IMR-90 (cell line): ENCODE measurements at regions not wholly inside any gene's neighbourhood (a gene's known extent, or its start where the extent isn't known, plus 50 kb on each side); places are given as distances from the start of the nearest gene placed in this dataset.

ENCODE experiments used
- ATAC-seq: fragments of 200-7000 bp; cut with Tn5 transposase; 2 replicates; pipeline ENCODE4 v1.9.1; 2020; ENCODE audit warnings: low read depth, mild to moderate bottlenecking, moderate library complexity
- BruUV-seq: library from RNA; stranded (reverse); fragments of 400-500 nt; replicated peaks from 2 replicates; lab custom pipeline; 2021; lab: Mats Ljungman, UMichigan
- CTCF ChIA-PET: fragments of 300-600 bp; formaldehyde crosslinking; extraction: SDS; loops from one replicate; lab custom pipeline; 2021; ENCODE audit warnings: antibody characterized with exemption; lab: Yijun Ruan, JAX
- POLR2A ChIA-PET: fragments of 300-600 bp; sonication (Branson Sonifier 250); formaldehyde crosslinking; loops from one replicate; lab custom pipeline; 2022; ENCODE audit warnings: antibody characterized with exemption; ENCODE audit not compliant: unreplicated experiment; lab: Charles Lee
- DNase-seq: peaks from one replicate; pipeline ENCODE4 v3.0.0; 2013
- H2AFZ ChIP-seq: replicated peaks from 2 replicates; pipeline ENCODE3; 2013; ENCODE audit warnings: low read length, mild to moderate bottlenecking; ENCODE audit not compliant: poor library complexity
- H2AK5ac ChIP-seq: 2 replicates; pipeline ENCODE4 v1.6.1; 2013; ENCODE audit warnings: low read depth, low read length, inconsistent platforms
- H2AK9ac ChIP-seq: replicated peaks from 2 replicates; pipeline ENCODE3; 2013; ENCODE audit warnings: mild to moderate bottlenecking, low read depth, low read length, moderate library complexity; ENCODE audit not compliant: poor library complexity
- H2BK120ac ChIP-seq: 2 replicates; pipeline ENCODE4 v1.6.1; 2013; ENCODE audit warnings: low read depth, low read length, inconsistent platforms
- H2BK15ac ChIP-seq: 3 replicates; pipeline ENCODE4 v1.6.1; 2013; ENCODE audit warnings: low read depth, low read length, inconsistent platforms
- H2BK20ac ChIP-seq: 2 replicates; pipeline ENCODE4 v1.6.1; 2013; ENCODE audit warnings: low read depth, mild to moderate bottlenecking, inconsistent platforms, low read length, moderate library complexity
- H2BK5ac ChIP-seq: 2 replicates; pipeline ENCODE4 v1.6.1; 2013; ENCODE audit warnings: mild to moderate bottlenecking, low read depth, low read length, inconsistent platforms; ENCODE audit not compliant: poor library complexity, severe bottlenecking
- H3K14ac ChIP-seq: replicated peaks from 2 replicates; pipeline ENCODE4 v1.6.1; 2013; ENCODE audit warnings: low read depth, low read length, inconsistent platforms
- H3K18ac ChIP-seq: 2 replicates; pipeline ENCODE4 v1.6.1; 2013; ENCODE audit warnings: low read depth, low read length, control low read depth
- H3K23ac ChIP-seq: 2 replicates; pipeline ENCODE4 v1.6.1; 2013; ENCODE audit warnings: low read depth, low read length, inconsistent platforms
- H3K27ac ChIP-seq: 2 replicates; pipeline ENCODE4 v1.5.1; 2013; ENCODE audit warnings: mild to moderate bottlenecking, control low read depth, low read length; ENCODE audit not compliant: insufficient read depth
- H3K27me3 ChIP-seq: 2 replicates; pipeline ENCODE4 v1.6.1; 2013; ENCODE audit warnings: low read length; ENCODE audit not compliant: control insufficient read depth, insufficient read depth
- H3K36me3 ChIP-seq: 2 replicates; pipeline ENCODE4 v1.6.1; 2013; ENCODE audit warnings: low read length, mixed read lengths; ENCODE audit not compliant: control insufficient read depth, insufficient read depth
- H3K4ac ChIP-seq: 2 replicates; pipeline ENCODE4 v1.6.1; 2013; ENCODE audit warnings: low read depth, low read length, inconsistent platforms
- H3K4me1 ChIP-seq: 2 replicates; pipeline ENCODE4 v1.6.1; 2013; ENCODE audit warnings: low read length, mixed read lengths; ENCODE audit not compliant: control insufficient read depth, insufficient read depth
- H3K4me2 ChIP-seq: 2 replicates; pipeline ENCODE4 v1.6.1; 2013; ENCODE audit warnings: low read depth, mild to moderate bottlenecking, control low read depth, low read length, moderate library complexity
- H3K4me3 ChIP-seq: 2 replicates; pipeline ENCODE4 v1.5.1; 2013; ENCODE audit warnings: low read depth, mild to moderate bottlenecking, control low read depth, low read length, moderate library complexity; ENCODE audit not compliant: insufficient read depth
- H3K56ac ChIP-seq: 2 replicates; pipeline ENCODE4 v1.6.1; 2013; ENCODE audit warnings: low read length, inconsistent platforms; ENCODE audit not compliant: insufficient read depth; ENCODE audit errors: extremely low read depth
- H3K79me1 ChIP-seq, 2 experiments: 2 replicates each; pipeline ENCODE4 v1.6.1; 2013; ENCODE audit warnings: low read length in 2 of 2, inconsistent platforms in 1 of 2, low read depth in 1 of 2
- H3K9ac ChIP-seq: 2 replicates; pipeline ENCODE4 v1.6.1; 2013; ENCODE audit warnings: low read depth, low read length, control low read depth
- H3K9me1 ChIP-seq: 2 replicates; pipeline ENCODE4 v1.6.1; 2013; ENCODE audit warnings: low read length, inconsistent platforms; ENCODE audit not compliant: insufficient read depth
- H3K9me3 ChIP-seq: 2 replicates; pipeline ENCODE4 v1.6.1; 2013; ENCODE audit warnings: low read length; ENCODE audit not compliant: control insufficient read depth, insufficient read depth
- H4K20me1 ChIP-seq: 2 replicates; pipeline ENCODE4 v1.6.1; 2013; ENCODE audit warnings: low read length, inconsistent platforms; ENCODE audit not compliant: insufficient read depth
- H4K5ac ChIP-seq: 2 replicates; pipeline ENCODE4 v1.6.1; 2013; ENCODE audit warnings: mild to moderate bottlenecking, low read depth, low read length, control low read depth
- H4K8ac ChIP-seq, 2 experiments: 2 replicates each; pipeline ENCODE4 v1.6.1; 2013; ENCODE audit warnings: low read depth in 2 of 2, low read length in 2 of 2, control low read depth in 1 of 2, inconsistent platforms in 1 of 2
- H4K91ac ChIP-seq: 2 replicates; pipeline ENCODE4 v1.6.1; 2013; ENCODE audit warnings: low read depth, low read length, inconsistent platforms; ENCODE audit not compliant: insufficient read depth
- BHLHE40 ChIP-seq: fragments of 150-350 bp; IDR thresholded peaks from 2 replicates; pipeline ENCODE4 v1.6.1; 2016; ENCODE audit warnings: mild to moderate bottlenecking, low read depth, low read length
- CEBPB ChIP-seq: IDR thresholded peaks from 2 replicates; pipeline ENCODE4 v1.6.1; 2012; ENCODE audit warnings: low read depth, low read length, improper control_type of control experiment
- CHD1 ChIP-seq: IDR thresholded peaks from 2 replicates; pipeline ENCODE4 v1.6.1; 2012; ENCODE audit warnings: low read depth, low read length, improper control_type of control experiment
- CTCF ChIP-seq: conservative IDR thresholded peaks from 2 replicates; pipeline ENCODE4 v1.5.1; 2012; ENCODE audit warnings: mild to moderate bottlenecking, low read depth, low read length, improper control_type of control experiment
- ELK1 ChIP-seq: fragments of 150-350 bp; IDR thresholded peaks from 2 replicates; pipeline ENCODE4 v1.6.1; 2016; ENCODE audit warnings: low read depth, mild to moderate bottlenecking, low read length, moderate library complexity, borderline replicate concordance
- MAFK ChIP-seq: IDR thresholded peaks from 2 replicates; pipeline ENCODE4 v1.6.1; 2012; ENCODE audit warnings: low read depth, low read length, improper control_type of control experiment
- MAZ ChIP-seq: IDR thresholded peaks from 2 replicates; pipeline ENCODE4 v1.6.1; 2012; ENCODE audit warnings: low read depth, mild to moderate bottlenecking, low read length, improper control_type of control experiment, moderate library complexity, borderline replicate concordance
- MXI1 ChIP-seq: IDR thresholded peaks from 2 replicates; pipeline ENCODE4 v1.6.1; 2012; ENCODE audit warnings: low read depth, mild to moderate bottlenecking, low read length, moderate library complexity, borderline replicate concordance
- NFE2L2 ChIP-seq: fragments of 150-350 bp; IDR thresholded peaks from 2 replicates; pipeline ENCODE4 v1.6.1; 2016; ENCODE audit warnings: low read depth, mild to moderate bottlenecking, low read length
- POLR2A ChIP-seq: IDR thresholded peaks from 2 replicates; pipeline ENCODE4 v1.6.1; 2012; ENCODE audit warnings: mild to moderate bottlenecking, low read depth, low read length
- RAD21 ChIP-seq: IDR thresholded peaks from 2 replicates; pipeline ENCODE4 v1.6.1; 2012; ENCODE audit warnings: low read length, improper control_type of control experiment
- RCOR1 ChIP-seq: IDR thresholded peaks from 2 replicates; pipeline ENCODE4 v1.6.1; 2012; ENCODE audit warnings: mild to moderate bottlenecking, low read length, improper control_type of control experiment; ENCODE audit not compliant: insufficient replicate concordance
- RFX5 ChIP-seq: IDR thresholded peaks from 2 replicates; pipeline ENCODE4 v1.8.0; 2012; ENCODE audit warnings: low read depth, mild to moderate bottlenecking, low read length, moderate library complexity
- SMC3 ChIP-seq: fragments of 150-350 bp; IDR thresholded peaks from 2 replicates; pipeline ENCODE4 v1.6.1; 2016; ENCODE audit warnings: low read depth, mild to moderate bottlenecking, antibody characterized with exemption, low read length, moderate library complexity
- USF2 ChIP-seq: fragments of 150-350 bp; IDR thresholded peaks from 2 replicates; pipeline ENCODE4 v1.6.1; 2017; ENCODE audit warnings: mild to moderate bottlenecking, antibody characterized with exemption, low read length, low read depth
- WGBS, 2 experiments: methylation state at CpG; one replicate each; pipeline versions ENCODE4 v1.1.5 to v1.1.7; 2013; ENCODE audit warnings: missing lambda C conversion rate in 2 of 2; ENCODE audit not compliant: insufficient read length in 1 of 2; ENCODE audit errors: extremely low coverage in 2 of 2; 5-methylcytosine and 5-hydroxymethylcytosine counted together
- dilution Hi-C: fragments of 300-500 bp; cut with HindIII; formaldehyde crosslinking; loops from one replicate; pipeline ENCODE4 v1.14.3; 2018; ENCODE audit warnings: low sequenced_read_pairs; ENCODE audit not compliant: unreplicated experiment
- in situ Hi-C: fragments of 300-500 bp; cut with MboI; formaldehyde crosslinking; loops from 3 replicates; pipeline ENCODE4 v1.14.3; 2019; ENCODE audit warnings: low sequenced_read_pairs, inconsistent platforms, mixed read lengths
- intact Hi-C: fragments of 100-400 bp; cut with micrococcal nuclease; formaldehyde crosslinking; loops from 2 replicates; pipeline ENCODE4 v1.10.0; 2022

GRCh38 chr13:76012091-76012721, 376.1 kb downstream of the LMO7 start:
- WGBS, 2 experiments: no CpG with 5 or more reads among the region's 2 CpGs
- no peak overlapping the region for H3K14ac ChIP-seq
- no peak overlapping the region for H2AK9ac ChIP-seq
- H3K56ac ChIP-seq: no peak overlapping the region
- no peaks in the 10 kb centered on the region for H3K9me3 ChIP-seq
- POLR2A ChIA-PET: interaction anchor here (0.6 kb wide), 1 partner anchor 254 kb away, joined by 3 read pairs; no protein-coding TSS in a partner anchor
- H3K36me3 ChIP-seq: no peaks in the 10 kb centered on the region
- H3K27me3 ChIP-seq: no peaks in the 10 kb centered on the region
- no peak overlapping the region for H2BK20ac ChIP-seq
- intact Hi-C loops: loop anchor here (5.0 kb wide), 1 partner anchor 130 kb away; no protein-coding TSS in a partner anchor
- H4K8ac ChIP-seq: no peak overlapping the region
- peak overlapping the region; percentile 76; the same call in 1 of the 2 replicates for H3K18ac ChIP-seq
- H4K91ac ChIP-seq: no peak overlapping the region; the same call in 1 of the 2 replicates
- H2AK5ac ChIP-seq: no peak overlapping the region
- BruUV-seq: no TSS peak
- in situ Hi-C loops: loop anchor here (25.0 kb wide), 1 partner anchor 325 kb away; no protein-coding TSS in a partner anchor
- H2BK120ac ChIP-seq: peak overlapping the region; percentile 29; the same call in 1 of the 2 replicates
- H3K4me1 ChIP-seq: peaks cover 8% of the 10 kb centered on the region
- peak overlapping the region; percentile 42; the same call in 1 of the 2 replicates for H3K4me2 ChIP-seq
- H3K4me3 ChIP-seq: no peak overlapping the region
- no peaks in the 10 kb centered on the region for H3K79me1 ChIP-seq
- no peak overlapping the region for H3K23ac ChIP-seq
- peak; percentile 75 for ATAC-seq
- H2BK5ac ChIP-seq: peak overlapping the region; percentile 40
- H4K20me1 ChIP-seq: no peaks in the 10 kb centered on the region
- CTCF ChIA-PET: no interaction called here
- 0 out of 3 replicates have a peak overlapping the region, but pooled peaks have one; percentile 42 for H2BK15ac ChIP-seq
- DNase-seq: peak; percentile 40
- H4K5ac ChIP-seq: no peak overlapping the region
- H3K9ac ChIP-seq: no peak overlapping the region
- H3K4ac ChIP-seq: no peak overlapping the region
- no peak overlapping the region for H2AFZ ChIP-seq
- peaks cover 6% of the 10 kb centered on the region; the same call in 1 of the 2 replicates for H3K9me1 ChIP-seq
- dilution Hi-C loops: no loop called here
- no peak overlapping the region for H3K27ac ChIP-seq
- TF ChIP-seq MAFK: no peak
- no peak for TF ChIP-seq BHLHE40
- no peak for TF ChIP-seq USF2
- no peak for TF ChIP-seq CEBPB
- no peak for TF ChIP-seq RFX5
- no peak for TF ChIP-seq CTCF
- TF ChIP-seq CHD1: no peak
- no peak for TF ChIP-seq ELK1
- TF ChIP-seq SMC3: no peak
- TF ChIP-seq RCOR1: no peak
- TF ChIP-seq MXI1: no peak
- no peak for TF ChIP-seq MAZ
- no peak for TF ChIP-seq RAD21
- TF ChIP-seq NFE2L2: no peak
- TF ChIP-seq POLR2A: no peak
